GM21526 (cell line): ENCODE measurements at regions not wholly inside any gene's neighbourhood (a gene's known extent, or its start where the extent isn't known, plus 50 kb on each side); places are given as distances from the start of the nearest gene placed in this dataset.
"Not testable (repeated sequence)": the region's sequence is repeated elsewhere in the genome, so short reads cannot be mapped to it uniquely, and the experiment has no call there.

Experiments
- ATAC-seq: cut with Tn5 transposase; IDR thresholded peaks from one replicate; pipeline ENCODE4 v1.9.1; 2021; ENCODE audit warnings: moderate library complexity; ENCODE audit not compliant: unreplicated experiment, low FRiP score

GRCh38 chr2:83916559-83916958 lies 542.5 kb downstream of the SUCLG1 start:
- ATAC-seq, result no peak

- no peak for ATAC-seq
These were observed 543.7 kb downstream of the SUCLG1 start for GRCh38 chr2:83915381-83915780.

GRCh38 chr2:83908750-83909149 lies 550.3 kb downstream of the SUCLG1 start:
- no peak for ATAC-seq

- ATAC-seq, result no peak
These were observed 557.8 kb downstream of the SUCLG1 start for GRCh38 chr2:83901317-83901716.

GRCh38 chr2:83900862-83901261 lies 558.2 kb downstream of the SUCLG1 start:
- ATAC-seq, result no peak

- no peak for ATAC-seq
These were observed 559.8 kb downstream of the SUCLG1 start for GRCh38 chr2:83899271-83899670.

GRCh38 chr2:83894976-83895375 lies 564.1 kb downstream of the SUCLG1 start:
- ATAC-seq, result no peak

- no peak for ATAC-seq
These were observed 571.3 kb downstream of the SUCLG1 start for GRCh38 chr2:83887757-83888156.

- ATAC-seq, result no peak
These were observed 580.0 kb downstream of the SUCLG1 start for GRCh38 chr2:83879127-83879526.

- ATAC-seq, result not testable (repeated sequence)
These were observed 581.8 kb downstream of the SUCLG1 start for GRCh38 chr2:83877261-83877660.

- ATAC-seq, result no peak
These were observed 584.2 kb downstream of the SUCLG1 start for GRCh38 chr2:83874712-83875430.

- ATAC-seq, result no peak
These were observed 585.0 kb downstream of the SUCLG1 start for GRCh38 chr2:83874066-83874465.

- no peak for ATAC-seq
These were observed 586.0 kb downstream of the SUCLG1 start for GRCh38 chr2:83873110-83873509.

- ATAC-seq, result no peak
These were observed 592.9 kb downstream of the SUCLG1 start for GRCh38 chr2:83866211-83866610.

GRCh38 chr2:83862600-83862999 lies 596.5 kb downstream of the SUCLG1 start:
- ATAC-seq, result no peak

GRCh38 chr2:83860320-83860719 lies 598.8 kb downstream of the SUCLG1 start:
- no peak for ATAC-seq

GRCh38 chr2:83859553-83859952 lies 599.5 kb downstream of the SUCLG1 start:
- no peak for ATAC-seq

- no peak for ATAC-seq
These were observed 608.0 kb downstream of the SUCLG1 start for GRCh38 chr2:83851066-83851465.

GRCh38 chr2:83850071-83850725 lies 608.9 kb downstream of the SUCLG1 start:
- no peak for ATAC-seq

GRCh38 chr2:83844490-83844889 lies 614.6 kb downstream of the SUCLG1 start:
- ATAC-seq, result no peak

GRCh38 chr2:83842421-83842820 lies 616.7 kb downstream of the SUCLG1 start:
- ATAC-seq, result no peak

- no peak for ATAC-seq
These were observed 621.3 kb downstream of the SUCLG1 start for GRCh38 chr2:83837823-83838222.
